Panc1 (cell line): ENCODE measurements at regions not wholly inside any gene's neighbourhood (a gene's known extent, or its start where the extent isn't known, plus 50 kb on each side); places are given as distances from the start of the nearest gene placed in this dataset.

Experiments
- POLR2AphosphoS5 ChIP-seq: IDR thresholded peaks from 2 replicates; pipeline ENCODE4 v1.6.1; 2012; ENCODE audit warnings: mild to moderate bottlenecking, low read depth, low read length, moderate library complexity
- SIN3A ChIP-seq: IDR thresholded peaks from 2 replicates; pipeline ENCODE4 v1.6.1; 2012; ENCODE audit warnings: low read depth, mild to moderate bottlenecking, low read length, moderate library complexity, borderline replicate concordance; ENCODE audit not compliant: insufficient read depth
- TF ChIP-seq, protein P1 (sequence below): fragments of 450-650 bp; IDR thresholded peaks from 2 replicates; pipeline ENCODE4 v1.5.1; 2017; ENCODE audit warnings: mild to moderate bottlenecking

DNA sequence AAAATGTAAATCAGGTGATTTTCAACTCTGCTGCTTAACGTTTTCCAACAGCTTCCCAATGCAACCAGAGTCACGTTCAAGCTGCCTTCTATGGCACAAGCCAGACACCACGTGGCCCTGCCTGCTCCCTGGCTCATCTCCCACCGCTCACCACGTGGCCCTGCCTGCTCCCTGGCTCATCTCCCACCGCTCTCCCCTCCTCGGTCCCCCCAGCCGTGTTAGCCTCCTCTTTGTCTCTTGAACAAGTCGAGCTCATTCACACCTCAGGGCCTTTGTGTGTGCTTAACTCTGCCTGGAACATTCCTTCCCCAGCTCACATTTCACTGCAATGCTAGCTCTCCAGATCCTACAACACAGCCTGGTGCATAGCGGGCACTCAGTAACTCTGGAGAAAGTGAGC lies 307.6 kb downstream of the CTTN start:
- TF ChIP-seq, protein P1, sequence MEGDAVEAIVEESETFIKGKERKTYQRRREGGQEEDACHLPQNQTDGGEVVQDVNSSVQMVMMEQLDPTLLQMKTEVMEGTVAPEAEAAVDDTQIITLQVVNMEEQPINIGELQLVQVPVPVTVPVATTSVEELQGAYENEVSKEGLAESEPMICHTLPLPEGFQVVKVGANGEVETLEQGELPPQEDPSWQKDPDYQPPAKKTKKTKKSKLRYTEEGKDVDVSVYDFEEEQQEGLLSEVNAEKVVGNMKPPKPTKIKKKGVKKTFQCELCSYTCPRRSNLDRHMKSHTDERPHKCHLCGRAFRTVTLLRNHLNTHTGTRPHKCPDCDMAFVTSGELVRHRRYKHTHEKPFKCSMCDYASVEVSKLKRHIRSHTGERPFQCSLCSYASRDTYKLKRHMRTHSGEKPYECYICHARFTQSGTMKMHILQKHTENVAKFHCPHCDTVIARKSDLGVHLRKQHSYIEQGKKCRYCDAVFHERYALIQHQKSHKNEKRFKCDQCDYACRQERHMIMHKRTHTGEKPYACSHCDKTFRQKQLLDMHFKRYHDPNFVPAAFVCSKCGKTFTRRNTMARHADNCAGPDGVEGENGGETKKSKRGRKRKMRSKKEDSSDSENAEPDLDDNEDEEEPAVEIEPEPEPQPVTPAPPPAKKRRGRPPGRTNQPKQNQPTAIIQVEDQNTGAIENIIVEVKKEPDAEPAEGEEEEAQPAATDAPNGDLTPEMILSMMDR = no peak
- TF ChIP-seq POLR2AphosphoS5 = no peak
- TF ChIP-seq SIN3A = no peak
